Coronary artery (tissue), 2 donors: ENCODE measurements at regions not wholly inside any gene's neighbourhood (a gene's known extent, or its start where the extent isn't known, plus 50 kb on each side); places are given as distances from the start of the nearest gene placed in this dataset.
"Not testable (repeated sequence)": the region's sequence is repeated elsewhere in the genome, so short reads cannot be mapped to it uniquely, and the experiment has no call there.

Experiments
- DNase-seq: peaks from one replicate; pipeline ENCODE4 v3.0.0-alpha.2; 2017; ENCODE audit warnings: low spot score
- H3K27ac ChIP-seq, 2 donors: fragments of 200-600 bp; sonication (generic); one replicate each; pipeline ENCODE4 v1.5.1; 2016 to 2019
- H3K4me3 ChIP-seq: fragments of 200-600 bp; sonication (generic); 2 replicates; pipeline ENCODE4 v1.5.1; 2016; ENCODE audit warnings: mild to moderate bottlenecking, moderate library complexity
- TF ChIP-seq, protein P1 (sequence below): fragments of 200-600 bp; sonication (generic); IDR thresholded peaks from one replicate; pipeline ENCODE4 v1.5.1; 2019; ENCODE audit warnings: antibody characterized with exemption

- DNase-seq = no peak
- Histone ChIP-seq H3K4me3 (no peak overlapping the region), H3K27ac (no peak overlapping the region)
- TF ChIP-seq, protein P1, sequence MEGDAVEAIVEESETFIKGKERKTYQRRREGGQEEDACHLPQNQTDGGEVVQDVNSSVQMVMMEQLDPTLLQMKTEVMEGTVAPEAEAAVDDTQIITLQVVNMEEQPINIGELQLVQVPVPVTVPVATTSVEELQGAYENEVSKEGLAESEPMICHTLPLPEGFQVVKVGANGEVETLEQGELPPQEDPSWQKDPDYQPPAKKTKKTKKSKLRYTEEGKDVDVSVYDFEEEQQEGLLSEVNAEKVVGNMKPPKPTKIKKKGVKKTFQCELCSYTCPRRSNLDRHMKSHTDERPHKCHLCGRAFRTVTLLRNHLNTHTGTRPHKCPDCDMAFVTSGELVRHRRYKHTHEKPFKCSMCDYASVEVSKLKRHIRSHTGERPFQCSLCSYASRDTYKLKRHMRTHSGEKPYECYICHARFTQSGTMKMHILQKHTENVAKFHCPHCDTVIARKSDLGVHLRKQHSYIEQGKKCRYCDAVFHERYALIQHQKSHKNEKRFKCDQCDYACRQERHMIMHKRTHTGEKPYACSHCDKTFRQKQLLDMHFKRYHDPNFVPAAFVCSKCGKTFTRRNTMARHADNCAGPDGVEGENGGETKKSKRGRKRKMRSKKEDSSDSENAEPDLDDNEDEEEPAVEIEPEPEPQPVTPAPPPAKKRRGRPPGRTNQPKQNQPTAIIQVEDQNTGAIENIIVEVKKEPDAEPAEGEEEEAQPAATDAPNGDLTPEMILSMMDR = no peak
Observed at GRCh38 chr16:48961546-48961945, 320.1 kb downstream of the CBLN1 start.

DNA sequence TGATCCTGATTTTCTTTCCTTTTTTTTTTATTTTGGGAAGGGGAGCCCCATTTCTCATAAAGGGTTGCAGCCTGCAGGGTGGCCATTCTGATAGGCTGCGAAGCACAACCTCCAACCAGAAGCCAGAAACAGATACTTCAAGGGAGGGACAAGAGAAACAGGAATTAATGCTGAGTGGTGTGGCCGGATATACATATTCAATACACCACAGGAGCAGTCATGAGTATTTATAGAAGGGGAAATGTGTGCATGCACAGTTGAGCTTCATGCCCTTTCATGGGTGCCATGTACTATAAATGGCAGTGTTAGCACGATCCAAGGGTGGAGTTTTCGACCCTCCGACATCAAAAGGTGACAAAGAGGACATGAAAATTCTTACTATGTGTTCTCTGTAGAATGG, 320.8 kb downstream of the CBLN1 start:
- TF ChIP-seq, protein P1 = no peak
- DNase-seq = no peak
- Histone ChIP-seq H3K4me3 (no peak overlapping the region), H3K27ac (no peak overlapping the region)

- no peak overlapping the region for H3K4me3 ChIP-seq
- TF ChIP-seq, protein P1 = no peak
- DNase-seq = no peak
- no peak overlapping the region for H3K27ac ChIP-seq
Observed at GRCh38 chr16:48959747-48960146, 321.9 kb downstream of the CBLN1 start.

- TF ChIP-seq, protein P1 = no peak
Observed at GRCh38 chr16:48959204-48959603, 322.4 kb downstream of the CBLN1 start.

GRCh38 chr16:48958681-48959080, 323.0 kb downstream of the CBLN1 start:
- Histone ChIP-seq H3K4me3 (no peak overlapping the region), H3K27ac (no peak overlapping the region)
- TF ChIP-seq, protein P1 = no peak
- DNase-seq = no peak

More at GRCh38 chr16:48959204-48959603, 322.4 kb downstream of the CBLN1 start:
- H3K4me3 ChIP-seq = no peak overlapping the region
- no peak for DNase-seq
- H3K27ac ChIP-seq = no peak overlapping the region

DNA sequence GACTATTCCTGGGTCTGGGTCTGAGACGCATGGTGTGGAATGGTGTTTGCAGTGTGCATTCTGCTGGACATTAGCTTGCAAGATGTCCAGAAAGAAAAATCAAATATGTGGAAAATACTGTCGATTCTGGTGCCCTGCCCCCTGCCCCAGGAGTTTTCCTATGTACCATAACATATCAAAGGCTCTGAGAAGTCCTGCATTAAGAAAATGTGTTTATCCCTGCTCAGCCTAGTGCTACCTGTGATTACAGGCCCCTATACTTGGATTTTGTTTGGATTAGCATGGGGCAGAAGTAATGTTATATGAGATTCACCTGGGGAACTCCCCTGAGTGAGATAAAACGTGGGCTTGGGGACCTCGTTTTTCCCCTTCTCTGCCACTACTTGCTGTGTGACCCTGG, 325.0 kb downstream of the CBLN1 start:
- H3K4me3 ChIP-seq = no peak overlapping the region
- DNase-seq = no peak
- TF ChIP-seq, protein P1 = no peak
- no peak overlapping the region for H3K27ac ChIP-seq

- no peak for DNase-seq
- TF ChIP-seq, protein P1 = no peak
- Histone ChIP-seq H3K27ac (no peak overlapping the region), H3K4me3 (no peak overlapping the region)
Observed at GRCh38 chr16:48955837-48956236, 325.8 kb downstream of the CBLN1 start.

GRCh38 chr16:48951621-48952125, 330.0 kb downstream of the CBLN1 start:
- H3K27ac ChIP-seq, DNase-seq, H3K4me3 ChIP-seq: not testable (repeated sequence)
